ENCODE measurements at regions not wholly inside any gene's neighbourhood (a gene's known extent, or its start where the extent isn't known, plus 50 kb on each side); places are given as distances from the start of the nearest gene placed in this dataset.
"Not testable (repeated sequence)": the region's sequence is repeated elsewhere in the genome, so short reads cannot be mapped to it uniquely, and the experiment has no call there.

GRCh38 chr16:17748044-17748719 lies 277.4 kb upstream of the XYLT1 start:
- H3K27ac ChIP-seq = no peak overlapping the region
- no peak for DNase-seq (ENCODE audit: low spot score in 2 of 2)
- H3K9me3 ChIP-seq = peaks cover 0 to 2% of the 10 kb centered on the region in 2 donors
- intact Hi-C loops (cut with DNase I) = no loop called here
- no peak for TF ChIP-seq CTCF (IDR thresholded peaks at IDR 0.05)
- H3K4me1 ChIP-seq = no peaks in the 10 kb centered on the region
- H3K4me3 ChIP-seq = no peak overlapping the region
- H3K36me3 ChIP-seq = no peaks in the 10 kb centered on the region
- H3K27me3 ChIP-seq = no peaks in the 10 kb centered on the region

- Histone ChIP-seq H3K9me3 (peaks cover 0 to 2% of the 10 kb centered on the region in 2 donors), H3K36me3 (no peaks in the 10 kb centered on the region), H3K4me3 (no peak overlapping the region), H3K4me1 (no peaks in the 10 kb centered on the region), H3K27ac (no peak overlapping the region), H3K27me3 (no peaks in the 10 kb centered on the region)
- DNase-seq (ENCODE audit: low spot score in 2 of 2) = no peak
- intact Hi-C loops (cut with DNase I) = no loop called here
- no peak for TF ChIP-seq CTCF (IDR thresholded peaks at IDR 0.05)
Observed at GRCh38 chr16:17747081-17747756, 276.5 kb upstream of the XYLT1 start.

GRCh38 chr16:17744921-17745572 lies 274.3 kb upstream of the XYLT1 start:
- H3K27ac ChIP-seq = no peak overlapping the region
- DNase-seq (ENCODE audit: low spot score in 2 of 2) = no peak

GRCh38 chr16:17743578-17743977 lies 272.8 kb upstream of the XYLT1 start:
- no peaks in the 10 kb centered on the region for H3K9me3 ChIP-seq
- H3K4me1 ChIP-seq = no peaks in the 10 kb centered on the region
- no peaks in the 10 kb centered on the region for H3K27me3 ChIP-seq
- no peak overlapping the region for H3K4me3 ChIP-seq
- TF ChIP-seq CTCF (IDR thresholded peaks at IDR 0.05) = no peak
- H3K36me3 ChIP-seq = no peaks in the 10 kb centered on the region
- no peak for DNase-seq (ENCODE audit: low spot score in 2 of 2)
- intact Hi-C loops (cut with DNase I) = no loop called here
- no peak overlapping the region for H3K27ac ChIP-seq

More at GRCh38 chr16:17744921-17745572, 274.3 kb upstream of the XYLT1 start:
- Histone ChIP-seq H3K9me3 (peaks cover 0 to 2% of the 10 kb centered on the region in 2 donors), H3K4me1 (no peaks in the 10 kb centered on the region), H3K36me3 (no peaks in the 10 kb centered on the region), H3K27me3 (no peaks in the 10 kb centered on the region), H3K4me3 (peak overlapping the region in 1 of 2 donors; percentile 26)
- intact Hi-C loops (cut with DNase I) = no loop called here
- TF ChIP-seq CTCF (IDR thresholded peaks at IDR 0.05) = no peak

- intact Hi-C loops (cut with DNase I) = no loop called here
- no peak for DNase-seq (ENCODE audit: low spot score in 2 of 2)
- H3K27me3 ChIP-seq = no peaks in the 10 kb centered on the region
- TF ChIP-seq CTCF (IDR thresholded peaks at IDR 0.05) = no peak
- H3K4me1 ChIP-seq = no peaks in the 10 kb centered on the region
- no peaks in the 10 kb centered on the region for H3K36me3 ChIP-seq
- no peaks in the 10 kb centered on the region for H3K9me3 ChIP-seq
- H3K27ac ChIP-seq = no peak overlapping the region
- H3K4me3 ChIP-seq = no peak overlapping the region
Observed at GRCh38 chr16:17743158-17743557, 272.4 kb upstream of the XYLT1 start.

GRCh38 chr16:17735099-17735498 lies 264.3 kb upstream of the XYLT1 start:
- DNase-seq (ENCODE audit: low spot score in 2 of 2); H3K27ac ChIP-seq; H3K9me3 ChIP-seq; H3K4me1 ChIP-seq; H3K27me3 ChIP-seq; H3K36me3 ChIP-seq; H3K4me3 ChIP-seq; intact Hi-C loops (cut with DNase I): not testable (repeated sequence)
